ENCODE measurements at regions not wholly inside any gene's neighbourhood (a gene's known extent, or its start where the extent isn't known, plus 50 kb on each side); places are given as distances from the start of the nearest gene placed in this dataset.
A peak's percentile ranks its signal among the peaks of the same experiment; 100 is the strongest.

DNA sequence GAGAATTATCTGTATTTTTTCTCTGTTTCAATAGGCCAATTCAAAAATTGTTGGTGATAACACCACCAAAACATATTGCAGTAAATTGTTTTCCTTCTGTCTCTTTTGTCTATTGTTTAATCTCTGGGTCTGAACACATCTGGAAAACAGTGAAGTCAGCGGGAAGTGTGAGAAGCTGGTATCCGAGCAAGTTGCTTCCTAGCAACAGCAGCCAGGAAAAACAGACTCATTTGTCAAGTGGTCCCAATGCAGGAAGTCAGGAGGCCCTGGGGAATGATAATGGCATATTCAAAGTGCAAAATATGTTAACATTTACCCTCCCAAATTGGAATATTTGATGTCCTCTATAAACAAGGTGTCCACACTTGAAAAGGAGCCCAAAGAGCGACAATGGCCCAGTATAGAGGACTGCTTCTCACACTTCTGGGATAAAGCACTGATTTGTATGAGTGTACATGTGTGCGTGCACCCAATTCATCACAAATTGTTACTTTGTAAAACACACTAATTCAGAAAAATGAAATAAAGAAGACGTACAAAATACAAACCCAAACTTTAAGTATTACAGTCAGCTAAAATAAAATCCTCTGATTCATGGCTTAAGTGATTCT lies 515.0 kb downstream of the TBC1D4 start:
- DNase-seq (ENCODE audit: low read depth), result no peak

DNA sequence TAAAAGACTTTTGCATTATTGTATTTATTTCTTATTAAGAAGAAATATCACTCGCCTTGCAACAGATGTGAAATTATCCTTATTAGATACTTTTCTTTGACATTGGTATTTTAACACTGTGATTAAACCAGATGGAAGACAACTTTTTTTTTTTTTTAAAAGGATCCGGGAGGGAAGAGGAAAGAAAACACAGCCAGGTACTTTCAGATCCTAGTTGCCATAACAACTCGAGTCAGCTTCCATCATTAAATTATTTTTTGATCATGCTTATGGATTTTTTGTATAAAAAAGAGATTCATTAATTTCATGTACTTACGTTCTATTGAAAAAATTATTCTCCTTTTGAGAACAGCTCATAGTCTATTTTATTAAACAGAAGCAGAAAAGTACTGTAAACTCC lies 515.7 kb downstream of the TBC1D4 start:
- no peak for DNase-seq (ENCODE audit: low read depth)

DNA sequence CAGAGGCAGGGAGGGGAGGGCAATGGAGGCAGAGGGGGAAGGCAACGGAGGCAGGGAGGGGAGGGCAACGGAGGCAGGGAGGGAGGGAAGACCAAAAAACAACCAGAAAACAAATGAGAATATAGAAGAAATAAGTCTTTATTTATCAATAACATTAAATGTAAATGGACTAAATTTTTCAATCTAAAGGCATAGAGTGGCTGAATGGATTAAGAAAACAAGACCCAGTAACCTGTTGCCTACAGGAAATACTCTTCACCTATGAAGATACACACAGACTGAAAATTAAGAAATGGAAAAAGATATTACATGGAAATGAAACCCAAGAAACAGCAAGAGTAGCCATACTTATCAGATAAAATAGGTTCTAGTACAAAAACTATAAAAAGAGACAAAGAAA lies 536.3 kb downstream of the TBC1D4 start:
- no peak for DNase-seq (ENCODE audit: low read depth)

DNA sequence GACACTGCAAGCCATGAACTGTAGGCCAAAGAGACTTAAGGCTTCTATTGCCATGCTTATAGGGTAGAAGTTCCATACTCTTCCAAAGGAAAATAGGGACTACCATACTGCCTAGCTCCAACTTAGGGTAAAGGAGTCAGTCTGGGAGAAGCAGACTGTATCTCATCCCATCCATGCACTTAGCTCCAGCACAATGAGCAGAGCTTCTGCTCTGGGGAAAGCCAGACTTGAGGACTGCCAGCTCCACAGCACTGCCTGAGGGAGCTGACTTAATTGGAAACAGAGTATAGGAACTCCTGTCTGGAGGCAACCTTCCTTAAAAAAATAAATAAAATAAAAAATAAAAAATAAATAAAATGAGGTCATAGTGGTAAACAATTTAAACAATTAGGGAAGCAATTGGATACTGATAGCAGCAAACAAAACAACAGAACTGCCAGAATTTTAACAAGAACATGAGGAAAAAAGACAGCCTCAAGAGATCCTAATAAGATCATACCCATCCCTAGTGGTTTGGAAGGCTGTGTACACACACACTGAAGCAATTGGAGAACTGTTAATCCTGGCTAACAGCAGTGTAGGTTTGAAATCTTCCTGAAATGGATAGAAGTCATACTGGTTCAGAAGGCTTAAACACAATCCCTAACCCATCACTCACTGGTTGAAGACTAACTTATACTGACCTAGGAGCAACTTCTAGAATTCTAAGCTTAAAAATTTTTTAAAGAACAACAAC lies 550.1 kb downstream of the TBC1D4 start:
- peak; percentile 13 for DNase-seq (ENCODE audit: low read depth)

DNA sequence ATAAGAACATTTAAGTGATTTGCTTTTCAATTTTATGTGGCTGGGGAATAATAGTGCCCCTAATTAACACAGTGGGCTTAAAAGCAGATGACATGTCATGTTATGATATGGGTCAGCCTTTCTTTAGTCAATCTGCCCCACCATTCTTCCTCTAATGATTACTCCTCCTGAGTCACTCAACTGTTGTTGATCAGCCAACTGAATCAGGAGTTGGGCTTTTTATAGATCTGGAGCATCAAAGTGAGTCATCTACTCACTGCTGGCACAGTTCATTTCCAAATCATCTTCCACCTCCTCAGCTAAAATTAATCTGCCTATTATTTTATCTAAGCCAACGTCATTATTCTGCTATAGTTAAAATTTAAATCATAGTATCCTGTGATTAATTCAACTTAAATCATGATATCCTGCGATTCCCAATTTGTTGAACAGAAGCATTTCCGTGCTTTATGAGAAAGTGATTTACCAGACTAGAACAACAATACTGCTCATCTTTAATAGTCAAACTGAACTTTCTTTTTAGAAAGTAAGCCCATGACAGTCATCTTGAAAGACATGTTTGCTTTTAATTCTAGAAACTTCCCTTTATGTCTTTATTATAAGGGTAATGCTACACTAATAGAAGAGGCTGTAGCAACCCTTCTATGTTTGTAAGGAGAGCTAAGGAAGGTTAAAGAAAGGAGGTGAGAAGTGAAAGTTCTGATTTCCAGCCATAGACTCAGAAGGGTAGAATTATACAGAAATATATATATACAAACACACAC lies 551.4 kb downstream of the TBC1D4 start:
- peak; percentile 71 for DNase-seq (ENCODE audit: low read depth)

DNA sequence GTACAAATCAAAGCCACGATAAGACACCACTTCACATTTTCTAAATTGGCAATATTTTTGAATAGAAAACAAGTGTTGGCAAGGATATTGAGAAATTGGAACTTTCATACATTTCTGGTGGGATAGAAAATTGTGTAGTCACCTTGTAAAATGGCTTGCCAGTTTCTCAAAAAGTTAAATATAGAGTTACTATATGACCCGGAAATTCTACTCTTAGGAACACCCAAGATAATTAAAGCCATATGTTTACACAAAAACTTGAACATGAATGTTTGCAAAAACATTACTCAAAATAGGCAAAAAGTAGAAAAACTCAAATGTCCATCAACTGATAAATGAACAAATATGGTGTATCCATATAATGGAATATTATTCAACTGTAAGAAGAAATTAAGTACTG lies 552.5 kb downstream of the TBC1D4 start:
- DNase-seq (ENCODE audit: low read depth), result no peak

DNA sequence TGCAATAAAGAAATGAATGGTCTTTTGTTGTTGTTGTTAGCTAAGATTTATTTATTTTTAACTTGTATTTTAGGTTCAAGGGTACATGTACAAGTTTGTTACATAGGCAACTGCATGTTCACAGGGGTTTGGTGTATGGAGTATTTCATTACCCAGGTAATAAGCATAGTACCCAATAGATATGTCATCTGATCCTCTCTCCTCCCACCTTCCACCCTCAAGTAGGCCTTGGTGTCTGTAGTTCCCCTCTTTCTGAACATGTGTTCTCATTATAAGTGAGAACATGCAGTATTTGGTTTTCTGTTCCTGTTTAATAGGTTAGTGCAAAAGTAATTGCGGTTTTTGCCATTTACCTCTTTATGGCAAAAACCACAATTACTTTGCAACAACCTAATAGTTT lies 554.1 kb downstream of the TBC1D4 start:
- no peak for DNase-seq (ENCODE audit: low read depth)

DNA sequence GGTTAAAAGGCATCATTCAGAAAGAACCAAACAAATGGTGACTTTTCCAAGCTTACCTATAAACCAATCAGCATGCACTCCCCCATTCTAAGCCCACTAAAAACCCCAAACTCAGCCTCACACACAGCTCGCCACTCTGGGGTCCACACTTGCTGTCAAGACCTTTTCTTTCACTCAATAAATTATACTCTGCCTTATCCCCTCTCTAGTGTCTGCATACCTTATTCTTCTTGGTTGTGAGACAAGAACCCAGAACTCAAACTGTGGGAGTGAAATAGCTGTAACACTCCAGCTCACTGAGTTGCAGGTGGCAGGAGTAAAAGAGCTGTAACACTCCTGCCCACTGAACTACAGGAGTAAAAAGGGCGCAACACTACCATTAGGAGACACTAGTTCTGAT lies 559.0 kb downstream of the TBC1D4 start:
- DNase-seq (ENCODE audit: low read depth), result no peak

DNA sequence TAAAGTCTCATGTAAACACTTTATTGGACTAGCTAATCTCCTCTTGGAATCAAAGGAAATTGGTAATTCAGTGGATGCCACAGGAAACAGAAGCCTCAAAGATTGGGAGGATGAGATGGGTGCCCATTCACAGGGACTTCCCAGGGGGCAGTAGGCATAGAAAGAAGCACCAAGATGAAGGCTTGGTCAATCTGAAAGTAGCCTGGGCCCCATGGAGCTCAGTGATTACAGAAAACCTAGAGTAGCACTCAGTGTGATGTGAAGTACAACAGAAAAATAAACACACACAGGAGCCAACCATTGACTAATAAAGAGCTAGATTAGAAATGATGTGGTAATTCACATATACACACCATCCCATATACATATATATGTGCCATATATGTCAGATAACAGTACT lies 560.6 kb downstream of the TBC1D4 start:
- no peak for DNase-seq (ENCODE audit: low read depth)

DNA sequence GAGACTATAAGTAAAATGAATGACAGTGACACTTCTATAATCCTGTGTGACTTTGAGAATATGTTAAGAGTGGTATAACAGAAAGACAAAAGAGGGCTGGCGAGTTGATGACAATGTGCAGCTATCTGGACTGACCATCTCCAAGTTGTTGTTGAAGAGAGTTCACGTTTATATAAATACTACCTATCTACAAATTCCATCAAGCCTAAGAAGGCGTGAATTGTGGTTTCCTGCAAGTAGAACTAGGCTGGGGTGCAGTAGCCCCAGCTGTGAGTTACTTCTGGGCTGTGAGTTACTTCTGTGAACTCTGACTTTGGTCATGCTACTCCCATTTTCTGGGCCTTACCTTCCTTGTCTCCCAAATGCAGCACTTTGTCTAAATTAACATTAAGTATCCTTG lies 561.0 kb downstream of the TBC1D4 start:
- DNase-seq (ENCODE audit: low read depth), result peak; percentile 80

DNA sequence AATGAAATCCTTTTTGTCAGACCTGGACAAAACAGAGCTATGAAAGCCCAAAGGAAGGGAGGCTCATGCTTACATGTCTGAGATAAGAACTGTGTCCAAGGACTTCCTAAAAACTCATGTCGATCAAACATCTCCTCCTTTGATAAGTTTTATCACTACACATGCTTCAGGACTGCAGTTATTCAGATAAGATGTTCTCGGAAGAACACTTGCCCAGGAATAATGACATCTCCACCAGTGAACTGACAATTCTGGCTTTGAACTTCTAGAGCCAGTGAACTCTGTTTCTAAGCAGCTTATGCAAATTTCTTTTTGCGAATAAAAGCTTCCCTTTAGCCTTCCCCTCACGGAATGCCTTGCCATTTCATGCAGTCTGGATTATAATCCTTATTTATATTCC lies 561.6 kb downstream of the TBC1D4 start:
- DNase-seq (ENCODE audit: low read depth), result no peak

DNA sequence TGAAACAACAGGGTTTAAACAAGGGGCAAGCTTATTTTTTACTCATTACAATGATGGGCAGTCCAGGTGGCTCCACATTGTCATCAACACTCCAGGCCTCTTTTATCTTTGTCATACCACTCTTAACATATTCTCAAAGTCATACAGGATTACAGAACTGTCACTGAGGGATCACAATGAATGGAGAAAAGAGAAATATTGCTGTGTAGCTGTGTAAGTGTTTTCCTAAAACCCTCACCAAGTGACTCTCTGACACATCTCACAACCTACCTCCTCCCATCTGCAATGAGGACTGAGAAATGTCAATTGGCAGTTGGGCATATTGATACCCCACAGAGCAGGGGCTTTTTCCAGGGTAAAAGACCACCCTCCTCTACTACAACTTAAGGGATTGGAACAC lies 562.1 kb downstream of the TBC1D4 start:
- DNase-seq (ENCODE audit: low read depth), result no peak

DNA sequence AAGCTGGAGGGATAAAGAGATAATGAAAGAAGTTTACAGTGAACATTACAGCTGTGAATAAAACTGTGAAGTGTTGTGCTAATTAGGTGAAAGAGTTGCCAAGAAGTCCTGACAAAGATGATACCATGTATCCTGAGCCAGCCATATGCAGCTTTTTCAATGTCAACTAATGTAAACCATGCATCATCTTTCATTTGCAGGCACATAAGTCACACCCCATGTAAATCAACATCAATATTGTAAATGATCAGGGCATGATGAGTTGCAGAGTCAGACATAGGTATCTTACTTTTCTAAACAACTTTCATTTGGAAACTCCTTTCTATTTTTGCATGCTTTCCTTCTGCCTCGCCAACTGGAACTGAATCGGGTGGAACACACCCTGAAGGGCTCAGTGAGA lies 569.1 kb downstream of the TBC1D4 start:
- DNase-seq (ENCODE audit: low read depth), result no peak

DNA sequence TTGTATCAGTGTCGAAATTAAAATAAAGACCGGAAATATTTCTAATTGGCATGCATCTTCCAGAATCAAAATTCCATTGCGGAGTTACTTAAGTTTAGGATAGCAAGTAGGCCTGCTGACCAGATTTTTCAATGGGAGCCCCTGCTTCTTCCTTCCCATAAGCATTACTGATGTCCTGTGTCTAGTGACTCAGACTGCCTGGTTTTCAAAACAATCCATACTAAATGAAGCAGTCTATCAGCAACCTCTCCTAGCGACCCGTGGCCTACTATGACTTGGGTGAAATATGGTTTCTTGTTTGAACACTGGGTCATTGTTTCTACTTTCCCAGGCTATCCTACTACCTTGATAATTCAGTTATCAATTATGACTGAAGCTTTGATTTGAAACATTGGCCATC lies 571.6 kb downstream of the TBC1D4 start:
- DNase-seq (ENCODE audit: low read depth), result no peak

DNA sequence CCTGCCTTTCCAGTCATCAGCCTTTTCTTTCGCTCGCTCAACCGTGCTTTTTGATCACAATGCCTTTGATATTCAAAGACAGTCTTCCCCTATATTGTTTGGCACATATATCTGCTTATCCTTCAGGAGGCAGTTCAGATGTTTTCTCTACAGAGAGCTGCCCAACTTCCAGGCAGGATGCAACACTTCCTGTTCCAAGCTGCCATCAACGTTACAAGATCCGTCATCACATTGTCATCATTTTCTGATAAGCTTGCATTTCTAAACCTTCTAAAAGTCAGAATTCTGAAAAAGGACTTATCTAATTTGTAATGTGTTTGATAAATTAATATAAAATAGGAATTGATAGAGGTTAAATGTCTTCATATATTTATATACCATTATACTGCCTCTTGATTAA lies 574.2 kb downstream of the TBC1D4 start:
- DNase-seq (ENCODE audit: low read depth), result no peak

DNA sequence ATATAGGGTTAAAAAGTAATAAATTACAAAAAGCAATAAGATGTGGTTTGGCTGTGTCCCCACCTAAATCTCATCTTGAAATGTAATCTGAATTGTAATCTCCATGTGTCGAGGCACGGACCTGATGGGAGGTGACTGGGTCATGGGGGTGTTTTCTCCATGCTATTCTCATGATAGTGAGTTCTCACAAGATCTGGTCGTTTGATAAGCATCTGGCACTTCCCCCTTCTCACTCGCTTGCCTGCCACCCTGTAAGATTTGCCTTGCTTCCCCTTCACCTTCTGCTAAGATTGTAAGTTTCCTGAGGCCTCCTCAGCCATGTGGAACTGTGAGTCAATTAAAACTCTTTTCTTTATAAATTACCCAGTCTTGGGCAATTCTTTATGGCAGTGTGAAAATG lies 577.4 kb downstream of the TBC1D4 start:
- DNase-seq (ENCODE audit: low read depth), result no peak

DNA sequence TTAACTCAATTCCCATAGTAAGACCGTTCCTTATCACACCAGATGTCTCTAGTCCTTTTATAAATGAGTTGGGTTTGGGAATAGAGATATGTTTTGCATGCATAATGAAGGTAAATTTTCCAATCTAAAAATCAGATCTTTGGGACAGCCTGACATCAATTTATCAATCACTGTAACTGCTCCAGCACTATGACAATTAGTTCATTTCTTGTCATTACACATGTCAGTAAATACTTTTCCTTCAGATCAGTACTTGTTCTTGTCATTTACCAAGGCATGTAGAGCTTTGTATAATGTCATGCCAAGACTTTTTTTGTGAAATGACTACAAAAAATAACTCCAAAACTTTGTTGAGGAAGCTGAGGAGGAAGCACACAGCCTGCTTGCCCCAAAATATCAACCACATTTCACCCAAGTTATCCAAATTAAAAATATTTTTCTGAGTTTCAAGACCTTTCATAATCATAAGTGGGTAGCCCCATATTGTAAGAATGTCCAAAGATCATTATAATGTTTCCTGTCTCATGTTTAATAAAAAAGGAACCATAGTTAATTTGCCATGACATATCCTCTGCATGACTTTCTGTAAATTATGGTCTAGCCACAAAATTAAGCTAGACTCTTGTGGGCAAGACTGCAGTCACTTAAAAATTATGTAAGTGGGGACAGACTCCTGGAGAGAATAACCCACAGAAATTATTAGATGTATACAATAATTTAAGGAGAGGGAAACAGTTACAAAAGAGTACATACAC lies 586.8 kb downstream of the TBC1D4 start:
- peak; percentile 15 for DNase-seq (ENCODE audit: low read depth)

DNA sequence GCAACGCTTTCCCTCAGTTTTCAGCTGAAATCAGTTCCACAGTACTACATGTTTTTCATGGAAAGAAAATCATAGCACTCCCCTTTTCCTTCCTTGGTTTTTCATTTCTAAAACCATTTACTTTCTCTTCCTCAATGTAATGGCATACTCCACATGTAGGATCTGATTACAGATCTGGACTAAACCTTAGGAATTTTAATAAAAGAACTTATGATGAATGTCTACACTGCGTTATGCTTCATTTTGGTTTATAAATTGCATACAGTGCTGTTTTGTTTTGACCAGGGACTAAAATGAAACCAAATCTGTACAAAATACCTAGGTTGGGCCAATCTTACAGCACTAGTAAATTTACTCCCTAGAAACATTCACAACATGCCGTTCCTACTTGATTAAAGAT lies 589.9 kb downstream of the TBC1D4 start:
- DNase-seq (ENCODE audit: low read depth), result no peak

DNA sequence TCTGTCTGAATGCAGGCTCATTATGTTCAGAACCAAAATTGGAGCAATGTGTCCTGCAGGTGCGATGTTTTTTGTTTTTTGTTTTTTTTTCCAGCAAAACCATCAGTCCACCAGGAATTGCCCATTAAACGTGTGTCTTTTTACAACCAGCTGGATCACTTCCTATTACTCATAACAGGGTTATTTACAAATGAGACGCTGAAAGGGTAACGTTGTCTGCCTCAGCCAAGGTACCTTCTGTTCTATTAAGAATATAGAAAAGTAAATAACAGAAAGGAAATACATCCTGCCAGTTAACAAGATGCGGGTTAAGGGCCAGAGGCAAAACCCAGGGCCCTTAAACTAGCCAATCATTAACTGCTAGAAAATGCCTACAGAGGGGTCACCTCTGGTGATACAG lies 590.4 kb downstream of the TBC1D4 start:
- DNase-seq (ENCODE audit: low read depth), result peak; percentile 70

DNA sequence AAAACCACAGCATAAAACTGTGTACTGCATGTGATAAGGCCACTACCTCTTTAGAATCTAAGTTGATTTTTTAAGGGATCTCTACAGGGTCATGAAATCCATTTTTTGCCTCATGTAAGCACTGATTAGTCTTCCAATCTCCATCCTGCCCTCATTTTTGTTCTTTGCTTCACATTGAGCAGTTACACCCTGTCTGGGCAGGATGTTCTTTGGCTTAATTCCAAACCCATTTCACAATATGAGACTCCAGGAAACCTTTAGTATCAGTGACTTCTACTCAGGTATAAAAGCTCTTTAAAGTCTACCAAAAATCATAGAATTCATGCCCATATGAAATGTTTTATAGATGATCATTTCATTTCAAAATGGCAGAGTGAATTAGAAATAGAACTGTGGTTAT lies 592.6 kb downstream of the TBC1D4 start:
- peak; percentile 42 for DNase-seq (ENCODE audit: low read depth)

DNA sequence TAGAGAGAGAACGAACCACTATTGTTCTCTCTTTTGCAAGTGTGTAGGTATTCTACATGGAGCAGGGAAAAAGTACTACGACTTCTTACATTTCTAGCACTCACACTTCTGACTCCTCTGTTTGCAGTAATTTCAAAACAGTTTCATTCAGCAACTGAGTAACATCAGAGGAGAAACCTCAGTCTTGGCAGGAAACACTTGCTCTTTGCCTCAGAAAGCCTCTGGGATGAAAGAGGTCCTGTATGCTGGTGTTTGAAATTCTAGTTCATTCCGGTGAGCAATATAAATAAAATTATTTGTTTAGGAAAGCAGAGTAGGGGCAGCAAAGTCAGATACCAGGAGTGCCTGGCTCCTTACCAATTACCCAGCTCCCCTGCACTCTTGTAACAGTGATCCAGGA lies 595.5 kb downstream of the TBC1D4 start:
- peak; percentile 48 for DNase-seq (ENCODE audit: low read depth)

DNA sequence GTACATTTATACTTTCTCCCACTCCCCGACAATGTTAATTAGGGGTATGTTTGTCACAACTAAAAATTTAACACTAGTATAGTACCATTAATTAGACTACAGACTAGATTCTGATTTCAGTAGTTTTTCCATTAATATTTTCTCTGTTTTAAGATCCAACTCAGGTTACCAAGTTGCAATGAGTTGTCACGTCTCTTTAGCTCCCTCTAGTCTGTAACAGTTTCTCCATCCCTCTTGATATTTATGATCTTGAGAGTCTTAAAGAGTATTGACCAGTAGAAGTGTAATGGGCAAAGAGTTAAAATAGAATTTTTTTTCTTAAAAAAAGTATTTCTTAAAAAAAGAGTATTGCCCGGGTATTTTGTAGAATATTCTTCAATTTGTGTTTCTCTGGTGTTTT lies 598.1 kb downstream of the TBC1D4 start:
- no peak for DNase-seq (ENCODE audit: low read depth)
